ENCODE measurements at regions not wholly inside any gene's neighbourhood (a gene's known extent, or its start where the extent isn't known, plus 50 kb on each side); places are given as distances from the start of the nearest gene placed in this dataset.

- TF ChIP-seq CTCF (conservative IDR thresholded peaks at IDR 0.05; ENCODE audit: low read length) (no peak), EZH2phosphoT487 (IDR thresholded peaks at IDR 0.05; ENCODE audit: borderline replicate concordance) (no peak)
Measured at GRCh38 chr7:53996876-53997275, 545.3 kb upstream of the VSTM2A start.

Data from Loucy (cell line).